ENCODE measurements at regions not wholly inside any gene's neighbourhood (a gene's known extent, or its start where the extent isn't known, plus 50 kb on each side); places are given as distances from the start of the nearest gene placed in this dataset.
"Not testable (repeated sequence)": the region's sequence is repeated elsewhere in the genome, so short reads cannot be mapped to it uniquely, and the experiment has no call there.

- no peak for DNase-seq (ENCODE audit: low read depth, low spot score)
These were observed 55.3 kb upstream of the NOL4 start for GRCh38 chr18:34280000-34280399.

- DNase-seq (ENCODE audit: low read depth, low spot score), result no peak
These were observed 55.9 kb upstream of the NOL4 start for GRCh38 chr18:34280653-34281052.

GRCh38 chr18:34281290-34281689 lies 56.6 kb upstream of the NOL4 start:
- DNase-seq (ENCODE audit: low read depth, low spot score), result no peak

- DNase-seq (ENCODE audit: low read depth, low spot score), result no peak
These were observed 57.0 kb upstream of the NOL4 start for GRCh38 chr18:34281722-34282121.

- no peak for DNase-seq (ENCODE audit: low read depth, low spot score)
These were observed 58.8 kb upstream of the NOL4 start for GRCh38 chr18:34283506-34283905.

- no peak for DNase-seq (ENCODE audit: low read depth, low spot score)
These were observed 63.1 kb upstream of the NOL4 start for GRCh38 chr18:34287825-34288224.

GRCh38 chr18:34292594-34292993 lies 67.9 kb upstream of the NOL4 start:
- no peak for DNase-seq (ENCODE audit: low read depth, low spot score)

- DNase-seq (ENCODE audit: low read depth, low spot score), result no peak
These were observed 72.6 kb upstream of the NOL4 start for GRCh38 chr18:34297287-34297686.

- DNase-seq (ENCODE audit: low read depth, low spot score), result no peak
These were observed 75.1 kb upstream of the NOL4 start for GRCh38 chr18:34299828-34300227.

- DNase-seq (ENCODE audit: low read depth, low spot score), result no peak
These were observed 86.8 kb upstream of the NOL4 start for GRCh38 chr18:34311468-34311867.

GRCh38 chr18:34314847-34315246 lies 90.1 kb upstream of the NOL4 start:
- no peak for DNase-seq (ENCODE audit: low read depth, low spot score)

GRCh38 chr18:34315591-34316352 lies 91.1 kb upstream of the NOL4 start:
- DNase-seq (ENCODE audit: low read depth, low spot score), result no peak

- no peak for DNase-seq (ENCODE audit: low read depth, low spot score)
These were observed 95.6 kb upstream of the NOL4 start for GRCh38 chr18:34320267-34320666.

- DNase-seq (ENCODE audit: low read depth, low spot score), result no peak
These were observed 96.4 kb upstream of the NOL4 start for GRCh38 chr18:34321066-34321465.

GRCh38 chr18:34322365-34323289 lies 97.9 kb upstream of the NOL4 start:
- DNase-seq (ENCODE audit: low read depth, low spot score), result peak; percentile 10

GRCh38 chr18:34329840-34330239 lies 105.1 kb upstream of the NOL4 start:
- DNase-seq (ENCODE audit: low read depth, low spot score), result no peak

- no peak for DNase-seq (ENCODE audit: low read depth, low spot score)
These were observed 105.6 kb upstream of the NOL4 start for GRCh38 chr18:34330308-34330707.

- DNase-seq (ENCODE audit: low read depth, low spot score), result not testable (repeated sequence)
These were observed 106.2 kb upstream of the NOL4 start for GRCh38 chr18:34330907-34331306.

GRCh38 chr18:34331343-34331742 lies 106.6 kb upstream of the NOL4 start:
- not testable (repeated sequence) for DNase-seq (ENCODE audit: low read depth, low spot score)

- no peak for DNase-seq (ENCODE audit: low read depth, low spot score)
These were observed 114.4 kb upstream of the NOL4 start for GRCh38 chr18:34339155-34339554.

- DNase-seq (ENCODE audit: low read depth, low spot score), result peak; percentile 67
These were observed 118.2 kb upstream of the NOL4 start for GRCh38 chr18:34342960-34343359.

- no peak for DNase-seq (ENCODE audit: low read depth, low spot score)
These were observed 121.0 kb upstream of the NOL4 start for GRCh38 chr18:34345738-34346137.

GRCh38 chr18:34350778-34351177 lies 126.1 kb upstream of the NOL4 start:
- DNase-seq (ENCODE audit: low read depth, low spot score), result no peak

Measured in pulmonary artery endothelial cell (primary cell).